NCI-H2029 (cell line): ENCODE measurements at regions not wholly inside any gene's neighbourhood (a gene's known extent, or its start where the extent isn't known, plus 50 kb on each side); places are given as distances from the start of the nearest gene placed in this dataset.
"Not testable (repeated sequence)": the region's sequence is repeated elsewhere in the genome, so short reads cannot be mapped to it uniquely, and the experiment has no call there.

Source experiments
- DNase-seq: peaks from one replicate; lab custom pipeline; 2025; lab: John Stamatoyannopoulos, UW

DNA sequence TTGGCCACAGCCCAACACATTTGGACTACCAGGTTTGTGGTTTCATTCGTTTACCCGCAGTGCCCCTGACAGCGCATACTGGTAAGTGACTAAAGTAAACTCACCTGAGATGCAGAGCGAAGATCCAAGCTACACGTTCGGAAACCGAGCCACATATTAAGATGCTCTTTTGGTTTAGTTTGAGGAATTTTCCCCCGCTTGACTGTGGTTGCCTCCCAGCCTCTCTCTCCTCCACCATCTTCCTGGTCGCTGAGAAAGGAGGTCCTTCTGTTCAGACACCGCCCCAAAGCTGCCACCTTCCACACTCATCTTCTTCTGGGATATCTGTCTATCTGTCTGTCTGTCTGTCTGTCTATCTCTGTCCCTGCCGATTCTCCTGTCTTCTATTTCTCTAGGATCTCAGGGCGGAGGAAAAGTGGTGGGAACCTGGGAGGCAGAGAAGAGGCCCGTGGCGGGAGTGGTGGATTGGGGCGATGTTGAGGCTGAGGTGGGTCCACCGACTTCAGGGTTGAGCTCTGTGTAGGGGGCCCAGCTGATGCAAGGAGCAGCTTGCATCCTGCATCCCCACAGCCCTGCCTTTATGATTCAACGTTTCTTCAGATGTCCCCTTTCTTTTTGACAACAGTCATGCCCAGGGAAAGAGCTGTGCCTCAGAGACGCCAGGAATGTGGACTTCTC is 196.9 kb upstream of the ZNF184 start:
- no peak for DNase-seq

DNA sequence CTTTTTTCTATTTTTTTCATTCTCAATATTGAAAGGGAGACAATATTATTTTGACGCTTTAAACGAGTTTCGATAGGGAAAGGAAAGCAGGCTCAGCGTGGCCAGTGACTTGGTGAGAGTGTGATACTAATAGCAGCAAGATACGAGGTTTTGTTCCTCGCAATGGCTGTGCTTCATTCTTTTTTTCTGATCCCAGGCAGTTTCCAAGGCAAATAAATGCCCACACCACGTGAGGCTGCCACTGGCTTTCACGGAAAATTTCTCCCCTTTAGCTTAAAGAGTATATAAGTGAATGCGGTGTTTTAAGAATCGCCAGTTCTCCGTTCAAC is 196.4 kb upstream of the ZNF184 start:
- no peak for DNase-seq

- DNase-seq, result no peak
Observed at GRCh38 chr6:27668442-27669294, 195.8 kb upstream of the ZNF184 start.

DNA sequence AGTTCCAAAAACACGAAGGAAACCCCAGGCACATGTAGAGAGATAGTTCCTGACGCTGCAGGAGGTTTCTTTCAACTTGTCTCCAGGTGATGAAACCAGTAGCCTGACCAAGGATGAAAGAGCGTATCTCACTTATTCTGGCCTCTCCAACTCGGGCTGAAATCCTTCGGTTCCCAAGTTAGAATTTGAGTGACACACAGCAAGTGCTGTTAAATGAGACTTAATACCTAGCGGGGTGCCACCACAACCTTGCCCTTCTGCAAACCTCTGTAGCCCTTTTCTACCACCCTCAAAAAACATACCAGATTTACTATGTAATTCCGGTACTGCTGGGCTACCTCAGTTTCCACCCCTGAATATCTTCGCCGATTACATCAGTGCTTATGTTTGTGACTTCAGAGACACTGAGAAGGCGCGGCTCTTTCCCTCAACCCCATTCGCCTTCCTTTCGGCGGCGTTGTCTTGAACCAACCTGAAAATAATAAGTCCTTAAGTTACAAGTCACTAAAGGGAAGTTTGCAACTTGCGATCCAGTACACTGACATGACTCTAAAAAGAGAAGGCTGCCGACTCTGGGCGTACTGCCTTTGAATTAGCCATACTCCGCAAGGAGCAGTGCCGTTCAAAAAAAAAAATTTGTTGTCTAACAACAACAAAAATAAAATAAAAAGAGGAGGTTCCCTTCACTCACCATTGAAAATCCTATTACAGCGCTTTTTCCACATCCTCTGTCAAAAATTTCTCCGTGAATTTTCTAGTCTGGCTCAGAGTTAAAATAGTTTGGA is 194.9 kb upstream of the ZNF184 start:
- no peak for DNase-seq

- DNase-seq, result no peak
Observed at GRCh38 chr6:27667016-27667656, 194.2 kb upstream of the ZNF184 start.

DNA sequence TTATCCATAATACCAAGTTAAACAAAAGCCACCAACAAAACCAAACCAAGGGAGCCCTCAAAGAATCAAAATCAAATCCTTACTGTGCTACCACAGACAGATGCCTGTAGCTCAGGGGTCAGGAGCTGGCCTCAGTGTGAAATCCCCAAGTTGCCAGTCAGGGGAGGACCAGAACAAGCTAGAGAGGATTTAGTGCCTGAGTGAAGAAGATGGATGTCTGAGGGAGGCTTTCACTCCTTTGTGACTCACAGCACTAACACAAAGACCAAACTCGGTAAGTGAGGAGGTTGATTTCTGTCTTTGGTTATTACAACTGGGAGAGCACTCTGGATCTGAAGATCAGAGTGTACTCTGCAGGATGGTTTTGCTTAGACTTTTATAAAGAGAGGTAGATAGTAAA is 189.9 kb upstream of the ZNF184 start:
- DNase-seq, result no peak

GRCh38 chr6:27662212-27662611 is 189.3 kb upstream of the ZNF184 start:
- not testable (repeated sequence) for DNase-seq

- not testable (repeated sequence) for DNase-seq
Observed at GRCh38 chr6:27653143-27653825, 180.4 kb upstream of the ZNF184 start.

DNA sequence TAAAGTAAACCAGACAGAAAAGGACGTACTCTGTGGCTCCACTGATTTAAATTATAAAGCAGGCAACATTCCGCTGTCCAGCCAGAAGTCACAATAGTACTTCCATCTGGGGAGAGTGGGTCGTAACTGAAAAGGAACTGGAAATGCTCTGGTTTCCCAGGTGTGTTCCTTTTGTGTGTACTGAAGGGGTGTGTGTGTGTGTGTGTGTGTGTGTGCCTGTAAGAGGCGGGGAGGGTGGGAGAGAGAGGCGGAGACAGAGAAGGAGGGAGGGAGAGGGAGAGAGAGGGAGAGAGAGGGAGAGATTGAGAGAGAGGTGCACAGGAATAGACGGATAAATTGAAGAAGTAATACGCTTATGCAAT is 178.4 kb upstream of the ZNF184 start:
- no peak for DNase-seq

DNA sequence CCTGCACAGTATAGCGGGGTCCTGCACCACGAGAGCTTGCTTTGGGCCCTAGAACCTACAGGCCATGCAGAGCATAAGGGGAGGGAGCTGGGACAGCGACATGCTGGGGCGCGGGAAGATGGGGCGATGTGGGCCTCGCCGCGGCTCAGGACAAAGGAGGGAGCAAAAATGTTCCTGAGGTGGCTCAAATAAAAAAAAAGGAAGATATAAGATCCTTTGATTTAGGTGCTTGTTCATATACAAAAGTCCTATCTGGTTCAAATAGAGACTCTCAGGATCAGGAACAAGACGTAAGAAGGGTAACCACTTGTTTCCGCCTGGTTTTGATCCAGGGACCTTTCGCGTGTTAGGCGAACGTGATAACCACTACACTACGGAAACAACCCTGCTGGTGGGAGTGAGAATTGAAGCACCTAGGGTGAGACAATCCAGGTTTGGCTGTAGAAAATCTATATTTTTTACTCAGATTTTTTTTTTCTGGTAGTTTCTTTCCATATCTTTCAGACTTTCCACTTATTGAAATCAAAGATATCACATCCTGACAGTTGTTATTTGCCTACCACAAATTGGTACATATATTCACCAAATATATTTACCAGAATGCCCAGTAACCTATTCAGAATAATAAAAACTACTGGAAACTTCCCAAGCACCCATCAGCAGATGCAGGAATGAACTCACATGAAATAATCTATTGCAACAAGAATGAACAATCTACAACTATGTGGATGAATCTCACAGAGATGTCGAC is 177.9 kb upstream of the ZNF184 start:
- no peak for DNase-seq

DNA sequence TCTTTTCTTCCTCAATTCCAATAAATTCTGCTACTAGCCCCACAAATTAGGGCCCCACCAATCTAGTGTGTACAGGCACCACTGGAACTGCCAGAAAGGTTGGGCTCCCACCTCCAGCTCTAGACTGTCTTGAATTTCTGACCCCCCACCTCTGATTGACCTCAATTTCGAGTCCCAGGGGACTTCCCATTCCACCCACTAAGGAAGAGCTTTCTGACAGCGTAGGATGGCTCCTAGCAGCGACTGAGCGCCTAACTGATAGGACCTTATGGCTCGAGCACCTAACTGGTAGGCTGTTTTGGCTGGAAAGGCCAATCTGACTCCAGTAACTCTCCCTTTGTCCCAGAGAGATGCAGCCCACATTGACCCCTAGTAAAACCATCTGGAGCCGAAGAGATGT is 171.6 kb upstream of the ZNF184 start:
- DNase-seq, result no peak

- DNase-seq, result no peak
Observed at GRCh38 chr6:27642744-27643456, 170.0 kb upstream of the ZNF184 start.

DNA sequence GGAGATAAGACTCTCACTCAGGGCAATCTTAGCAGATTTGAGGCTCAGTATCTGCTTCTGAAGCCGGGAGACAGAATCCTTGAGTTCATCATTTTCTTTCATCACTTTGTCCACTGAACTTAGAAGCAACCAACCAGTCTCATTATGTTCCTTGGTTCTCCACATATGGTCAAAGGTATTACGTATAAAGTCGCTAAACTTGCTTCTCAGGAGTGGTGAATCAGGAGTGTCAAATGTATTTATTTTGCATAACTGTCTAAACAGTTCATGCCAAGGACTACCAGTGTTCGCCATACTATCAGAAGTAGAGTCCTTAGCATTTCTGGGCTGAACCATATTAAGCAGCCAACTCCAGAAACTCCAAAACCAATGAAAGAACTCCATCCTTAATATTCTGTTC is 163.0 kb upstream of the ZNF184 start:
- DNase-seq, result not testable (repeated sequence)

DNA sequence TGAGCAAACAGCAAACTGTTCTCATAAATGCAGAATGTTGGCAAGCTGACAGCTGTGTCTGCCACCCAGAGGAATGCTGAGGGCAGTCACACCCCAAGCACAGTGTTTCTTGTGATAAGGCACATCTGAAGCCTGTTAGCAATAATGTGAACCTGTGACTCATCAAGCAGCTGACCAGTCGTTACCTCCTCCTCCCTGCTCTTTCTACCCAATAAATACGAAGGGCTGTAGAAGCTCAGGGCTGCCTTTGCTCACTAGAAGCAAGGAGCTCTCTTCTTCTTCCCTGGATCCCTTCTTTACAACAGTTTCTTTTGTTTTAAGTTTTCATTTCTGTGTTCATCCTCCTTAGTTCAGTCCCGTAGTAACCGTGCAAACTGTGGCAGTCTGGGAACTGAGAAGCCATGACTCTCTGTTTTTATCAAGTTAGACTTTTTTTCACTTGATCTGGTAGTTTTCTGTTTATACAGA is 160.3 kb upstream of the ZNF184 start:
- DNase-seq, result not testable (repeated sequence)

GRCh38 chr6:27631609-27631916 is 158.7 kb upstream of the ZNF184 start:
- DNase-seq, result no peak

DNA sequence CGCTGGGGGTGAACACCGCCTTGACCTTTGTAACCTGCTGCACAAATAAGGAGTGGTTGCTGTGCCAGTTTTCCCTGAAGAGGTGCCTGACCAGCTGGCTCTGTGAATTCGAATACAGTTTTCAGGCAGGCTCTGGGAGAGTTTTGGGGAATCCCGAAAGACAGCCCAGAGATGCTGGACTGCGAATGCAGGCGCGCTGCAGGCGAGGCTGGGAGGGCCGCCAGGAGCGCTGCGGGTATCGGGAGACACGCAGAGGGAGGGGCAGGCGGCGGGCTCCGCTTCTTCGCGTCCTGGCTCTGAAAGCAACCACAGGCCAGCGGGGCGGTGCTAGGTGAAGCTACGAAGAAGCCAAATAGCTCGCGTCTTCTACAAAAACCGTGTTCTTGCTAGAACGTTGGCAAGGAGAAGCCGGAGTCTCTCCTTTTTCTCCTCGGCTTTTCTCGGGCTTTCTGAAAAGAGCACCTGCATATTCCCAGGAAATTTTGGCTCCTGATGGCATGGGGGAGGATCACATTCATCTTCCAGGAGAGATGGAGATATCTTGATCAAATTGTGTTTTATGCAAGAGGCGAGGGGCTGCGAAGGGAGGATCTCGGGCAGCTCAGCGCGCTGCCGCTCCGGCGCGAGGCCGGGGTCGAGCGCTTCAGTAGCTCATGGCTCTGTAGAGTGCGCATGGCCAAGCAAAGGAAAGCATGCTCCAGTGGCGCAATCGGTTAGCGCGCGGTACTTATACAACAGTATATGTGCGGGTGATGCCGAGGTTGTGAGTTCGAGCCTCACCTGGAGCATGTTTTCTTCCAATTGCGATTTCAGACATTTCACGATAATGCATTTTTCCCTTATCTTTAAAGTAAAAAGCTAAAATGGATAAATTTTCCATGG is 158.1 kb upstream of the ZNF184 start:
- DNase-seq, result no peak

- no peak for DNase-seq
Observed at GRCh38 chr6:27624694-27625262, 151.9 kb upstream of the ZNF184 start.

DNA sequence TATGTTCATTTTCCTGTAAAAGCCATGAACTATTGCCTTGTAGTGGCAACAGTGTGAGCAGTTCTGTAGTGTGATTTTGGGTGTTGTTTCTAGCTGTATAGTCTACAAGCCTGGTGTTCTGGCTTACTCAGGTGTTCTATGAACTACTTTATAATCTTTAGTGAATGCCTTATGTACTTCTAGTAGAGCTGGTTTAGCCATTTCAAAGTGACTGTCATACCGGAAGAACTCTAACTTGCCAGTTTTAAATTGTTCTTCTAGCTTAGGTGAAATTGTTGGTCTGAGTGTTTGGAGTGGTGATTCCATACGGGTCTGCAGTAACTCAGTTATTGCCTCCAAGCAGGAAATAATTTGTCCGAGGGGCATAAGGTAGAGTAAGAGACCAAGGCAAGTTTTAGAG is 150.2 kb upstream of the ZNF184 start:
- no peak for DNase-seq

DNA sequence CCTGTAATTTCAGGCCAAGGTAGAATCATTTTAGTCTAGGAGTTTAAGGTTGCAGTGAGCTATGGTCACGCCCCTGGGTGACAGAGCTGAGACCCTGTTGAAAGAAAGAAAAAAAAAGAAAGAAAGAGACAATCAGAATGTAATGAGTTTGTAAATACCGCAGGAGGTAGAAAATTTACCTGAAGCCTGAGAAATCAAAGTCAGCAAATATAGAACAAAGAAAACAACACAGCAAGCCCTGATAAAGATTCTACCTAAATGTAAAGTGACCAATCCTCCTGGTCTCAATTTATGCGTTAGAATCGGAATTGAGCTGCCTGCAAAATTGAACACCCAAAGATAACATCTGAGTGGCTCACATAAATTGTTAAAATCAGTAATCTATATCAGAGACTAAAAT is 146.5 kb upstream of the ZNF184 start:
- no peak for DNase-seq
